Tibial nerve (tissue), 4 donors: ENCODE measurements at regions not wholly inside any gene's neighbourhood (a gene's known extent, or its start where the extent isn't known, plus 50 kb on each side); places are given as distances from the start of the nearest gene placed in this dataset.

Experiments used
- EP300 ChIP-seq, 2 donors: sonication (generic); formaldehyde crosslinking; IDR thresholded peaks; one replicate each; pipeline ENCODE4 v1.6.1; 2017; ENCODE audit warnings: antibody characterized with exemption in 2 of 2, mild to moderate bottlenecking in 1 of 2
- POLR2A ChIP-seq, 2 donors: fragments of 450-650 bp; IDR thresholded peaks; one replicate each; pipeline ENCODE4 v1.6.1; 2017; ENCODE audit warnings: antibody characterized with exemption in 2 of 2, mild to moderate bottlenecking in 2 of 2, moderate library complexity in 2 of 2
- TF ChIP-seq, protein P1 (sequence below), 5 experiments: fragments of 200-600 bp in 3 of 5; fragments of 450-650 bp in 2 of 5; sonication (generic) in 3 of 5; IDR thresholded peaks; one replicate each; pipeline ENCODE4 v1.5.1; 2016 to 2019; ENCODE audit warnings: antibody characterized with exemption in 5 of 5, mild to moderate bottlenecking in 3 of 5, moderate library complexity in 2 of 5

DNA sequence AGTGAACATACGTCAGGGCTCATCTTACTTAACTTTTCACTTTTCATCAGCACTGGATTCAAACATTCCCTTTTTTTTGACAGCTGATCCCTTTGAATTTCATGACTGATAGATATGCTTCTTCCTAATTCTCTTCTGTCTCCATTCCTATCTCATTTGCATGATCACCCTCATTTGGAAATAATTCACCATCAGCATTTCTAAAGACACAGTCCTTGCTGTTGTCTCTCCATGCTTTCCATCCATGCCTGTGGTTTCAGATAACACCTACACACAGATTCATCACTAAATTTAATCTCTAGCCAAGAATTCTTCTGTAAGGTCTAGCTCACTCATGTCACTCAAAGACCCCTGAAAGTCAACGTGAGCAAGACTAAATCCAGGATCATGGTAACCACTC lies 228.4 kb upstream of the BTBD3 start:
- TF ChIP-seq, protein P1, sequence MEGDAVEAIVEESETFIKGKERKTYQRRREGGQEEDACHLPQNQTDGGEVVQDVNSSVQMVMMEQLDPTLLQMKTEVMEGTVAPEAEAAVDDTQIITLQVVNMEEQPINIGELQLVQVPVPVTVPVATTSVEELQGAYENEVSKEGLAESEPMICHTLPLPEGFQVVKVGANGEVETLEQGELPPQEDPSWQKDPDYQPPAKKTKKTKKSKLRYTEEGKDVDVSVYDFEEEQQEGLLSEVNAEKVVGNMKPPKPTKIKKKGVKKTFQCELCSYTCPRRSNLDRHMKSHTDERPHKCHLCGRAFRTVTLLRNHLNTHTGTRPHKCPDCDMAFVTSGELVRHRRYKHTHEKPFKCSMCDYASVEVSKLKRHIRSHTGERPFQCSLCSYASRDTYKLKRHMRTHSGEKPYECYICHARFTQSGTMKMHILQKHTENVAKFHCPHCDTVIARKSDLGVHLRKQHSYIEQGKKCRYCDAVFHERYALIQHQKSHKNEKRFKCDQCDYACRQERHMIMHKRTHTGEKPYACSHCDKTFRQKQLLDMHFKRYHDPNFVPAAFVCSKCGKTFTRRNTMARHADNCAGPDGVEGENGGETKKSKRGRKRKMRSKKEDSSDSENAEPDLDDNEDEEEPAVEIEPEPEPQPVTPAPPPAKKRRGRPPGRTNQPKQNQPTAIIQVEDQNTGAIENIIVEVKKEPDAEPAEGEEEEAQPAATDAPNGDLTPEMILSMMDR (IDR thresholded peaks at IDR 0.05), result no peak
- TF ChIP-seq POLR2A (IDR thresholded peaks at IDR 0.05) (no peak), EP300 (IDR thresholded peaks at IDR 0.05) (no peak)
